ENCODE measurements at regions not wholly inside any gene's neighbourhood (a gene's known extent, or its start where the extent isn't known, plus 50 kb on each side); places are given as distances from the start of the nearest gene placed in this dataset.
"Not testable (repeated sequence)": the region's sequence is repeated elsewhere in the genome, so short reads cannot be mapped to it uniquely, and the experiment has no call there.

GRCh38 chr2:220789961-220790360 lies 782.1 kb downstream of the EPHA4 start:
- no peak for DNase-seq (ENCODE audit: low read depth)
- no peak for TF ChIP-seq CTCF (conservative IDR thresholded peaks at IDR 0.05; ENCODE audit: low read depth, low read length)
- H3K4me3 ChIP-seq (ENCODE audit: low read depth, low read length): no peak overlapping the region

- TF ChIP-seq CTCF (conservative IDR thresholded peaks at IDR 0.05; ENCODE audit: low read depth, low read length): no peak
- no peak for DNase-seq (ENCODE audit: low read depth)
- H3K4me3 ChIP-seq (ENCODE audit: low read depth, low read length): no peak overlapping the region
Measured at GRCh38 chr2:220795705-220796104, 776.4 kb downstream of the EPHA4 start.

GRCh38 chr2:220811115-220811514 lies 761.0 kb downstream of the EPHA4 start:
- no peak for DNase-seq (ENCODE audit: low read depth)
- no peak for TF ChIP-seq CTCF (conservative IDR thresholded peaks at IDR 0.05; ENCODE audit: low read depth, low read length)
- H3K4me3 ChIP-seq (ENCODE audit: low read depth, low read length): no peak overlapping the region

- no peak for TF ChIP-seq CTCF (conservative IDR thresholded peaks at IDR 0.05; ENCODE audit: low read depth, low read length)
- DNase-seq (ENCODE audit: low read depth): no peak
- H3K4me3 ChIP-seq (ENCODE audit: low read depth, low read length): no peak overlapping the region
Measured at GRCh38 chr2:220811952-220812570, 760.0 kb downstream of the EPHA4 start.

- no peak overlapping the region for H3K4me3 ChIP-seq (ENCODE audit: low read depth, low read length)
- TF ChIP-seq CTCF (conservative IDR thresholded peaks at IDR 0.05; ENCODE audit: low read depth, low read length): no peak
- DNase-seq (ENCODE audit: low read depth): no peak
Measured at GRCh38 chr2:220814441-220814840, 757.7 kb downstream of the EPHA4 start.

GRCh38 chr2:220815698-220816097 lies 756.4 kb downstream of the EPHA4 start:
- no peak overlapping the region for H3K4me3 ChIP-seq (ENCODE audit: low read depth, low read length)
- DNase-seq (ENCODE audit: low read depth): no peak
- no peak for TF ChIP-seq CTCF (conservative IDR thresholded peaks at IDR 0.05; ENCODE audit: low read depth, low read length)

GRCh38 chr2:220821683-220822082 lies 750.4 kb downstream of the EPHA4 start:
- TF ChIP-seq CTCF (conservative IDR thresholded peaks at IDR 0.05; ENCODE audit: low read depth, low read length): no peak
- no peak overlapping the region for H3K4me3 ChIP-seq (ENCODE audit: low read depth, low read length)
- DNase-seq (ENCODE audit: low read depth): no peak

GRCh38 chr2:220823590-220823989 lies 748.5 kb downstream of the EPHA4 start:
- H3K4me3 ChIP-seq (ENCODE audit: low read depth, low read length); DNase-seq (ENCODE audit: low read depth): not testable (repeated sequence)
